Endodermal cell (in vitro differentiated cells): ENCODE measurements at regions not wholly inside any gene's neighbourhood (a gene's known extent, or its start where the extent isn't known, plus 50 kb on each side); places are given as distances from the start of the nearest gene placed in this dataset.

ENCODE experiments used
- DNase-seq: peaks from one replicate; pipeline ENCODE4 v3.0.0-alpha.2; 2017
- H3K27ac ChIP-seq: 2 replicates; pipeline ENCODE4 v1.5.1; 2013; ENCODE audit warnings: mild to moderate bottlenecking, low read depth, low read length, moderate library complexity
- H3K27me3 ChIP-seq: 2 replicates; pipeline ENCODE4 v1.6.1; 2013; ENCODE audit warnings: mild to moderate bottlenecking, low read length, moderate library complexity; ENCODE audit not compliant: insufficient read depth, control insufficient read depth, poor library complexity, severe bottlenecking
- H3K36me3 ChIP-seq: 2 replicates; pipeline ENCODE4 v1.7.0; 2013; ENCODE audit warnings: mild to moderate bottlenecking, low read length, moderate library complexity; ENCODE audit not compliant: control insufficient read depth, insufficient read depth
- H3K4me1 ChIP-seq: one replicate; pipeline ENCODE4 v1.7.0; 2013; ENCODE audit warnings: low read length; ENCODE audit not compliant: control insufficient read depth, insufficient read depth
- H3K4me3 ChIP-seq: 2 replicates; pipeline ENCODE4 v1.5.1; 2013; ENCODE audit warnings: mild to moderate bottlenecking, low read length, moderate library complexity
- H3K9ac ChIP-seq: 2 replicates; pipeline ENCODE4 v1.6.1; 2013; ENCODE audit warnings: mild to moderate bottlenecking, low read length, moderate library complexity; ENCODE audit not compliant: poor library complexity, severe bottlenecking; ENCODE audit errors: extremely low read depth
- H3K9me3 ChIP-seq: 2 replicates; pipeline ENCODE4 v1.6.1; 2013; ENCODE audit warnings: mild to moderate bottlenecking, low read length, moderate library complexity; ENCODE audit not compliant: control insufficient read depth
- H3K27ac Mint-ChIP-seq: 2 replicates; pipeline ENCODE4 v1.8.0; 2020; ENCODE audit warnings: mixed read lengths
- H3K27me3 Mint-ChIP-seq: 2 replicates; pipeline ENCODE4 v1.8.0; 2021; ENCODE audit warnings: mild to moderate bottlenecking, mixed read lengths; ENCODE audit not compliant: insufficient read depth
- H3K36me3 Mint-ChIP-seq: 2 replicates; pipeline ENCODE4 v1.8.0; 2020; ENCODE audit warnings: low read depth, mixed read lengths
- H3K4me1 Mint-ChIP-seq: 2 replicates; pipeline ENCODE4 v1.8.0; 2020; ENCODE audit warnings: mixed read lengths
- H3K4me3 Mint-ChIP-seq: 2 replicates; pipeline ENCODE4 v1.8.0; 2020; ENCODE audit warnings: mild to moderate bottlenecking, moderate library complexity, mixed read lengths
- H3K9me3 Mint-ChIP-seq: 2 replicates; pipeline ENCODE4 v1.8.0; 2020; ENCODE audit warnings: mild to moderate bottlenecking, mixed read lengths
- WGBS, 2 experiments: methylation state at CpG; one replicate each; pipeline versions ENCODE4 v1.1.5 to v1.1.7; 2013; ENCODE audit warnings: missing lambda C conversion rate in 2 of 2, mixed read lengths in 1 of 2; ENCODE audit not compliant: insufficient coverage in 1 of 2, insufficient read length in 1 of 2; 5-methylcytosine and 5-hydroxymethylcytosine counted together
- TF ChIP-seq, protein P1 (sequence below): fragments of 200-600 bp; sonication (generic); conservative IDR thresholded peaks from 2 replicates; pipeline ENCODE4 v1.5.0; 2021; ENCODE audit warnings: antibody characterized with exemption, mild to moderate bottlenecking

DNA sequence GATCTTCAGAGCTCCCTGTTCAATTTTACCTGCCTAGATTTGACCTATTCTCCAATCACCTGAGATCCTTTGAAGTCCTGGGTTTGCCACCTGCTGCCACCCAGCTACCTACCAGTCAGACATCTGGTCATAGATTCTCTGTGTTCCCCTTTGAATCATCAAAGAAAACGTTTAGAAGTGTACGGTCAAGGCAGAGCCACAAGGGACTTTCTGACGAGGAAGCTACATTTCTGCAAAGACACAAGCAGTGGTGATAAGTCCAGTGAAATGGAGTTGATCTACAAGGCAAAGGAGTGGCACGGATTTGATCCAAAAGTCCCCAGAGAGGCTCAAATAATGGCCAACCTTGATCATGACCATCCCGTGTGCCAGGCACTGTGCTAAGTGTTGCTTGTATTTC is 549.9 kb downstream of the MIAT start:
- H3K27me3 ChIP-seq: peaks cover 12% of the 10 kb centered on the region
- no peak overlapping the region for H3K9ac ChIP-seq
- no peak overlapping the region for H3K4me3 ChIP-seq
- WGBS, 2 experiments: 87 to 92% methylated on average over 5 of the region's 5 CpGs
- no peak overlapping the region for H3K4me3 Mint-ChIP-seq
- TF ChIP-seq, protein P1, sequence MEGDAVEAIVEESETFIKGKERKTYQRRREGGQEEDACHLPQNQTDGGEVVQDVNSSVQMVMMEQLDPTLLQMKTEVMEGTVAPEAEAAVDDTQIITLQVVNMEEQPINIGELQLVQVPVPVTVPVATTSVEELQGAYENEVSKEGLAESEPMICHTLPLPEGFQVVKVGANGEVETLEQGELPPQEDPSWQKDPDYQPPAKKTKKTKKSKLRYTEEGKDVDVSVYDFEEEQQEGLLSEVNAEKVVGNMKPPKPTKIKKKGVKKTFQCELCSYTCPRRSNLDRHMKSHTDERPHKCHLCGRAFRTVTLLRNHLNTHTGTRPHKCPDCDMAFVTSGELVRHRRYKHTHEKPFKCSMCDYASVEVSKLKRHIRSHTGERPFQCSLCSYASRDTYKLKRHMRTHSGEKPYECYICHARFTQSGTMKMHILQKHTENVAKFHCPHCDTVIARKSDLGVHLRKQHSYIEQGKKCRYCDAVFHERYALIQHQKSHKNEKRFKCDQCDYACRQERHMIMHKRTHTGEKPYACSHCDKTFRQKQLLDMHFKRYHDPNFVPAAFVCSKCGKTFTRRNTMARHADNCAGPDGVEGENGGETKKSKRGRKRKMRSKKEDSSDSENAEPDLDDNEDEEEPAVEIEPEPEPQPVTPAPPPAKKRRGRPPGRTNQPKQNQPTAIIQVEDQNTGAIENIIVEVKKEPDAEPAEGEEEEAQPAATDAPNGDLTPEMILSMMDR: no peak
- no peaks in the 10 kb centered on the region for H3K36me3 ChIP-seq
- no peak overlapping the region for H3K27ac Mint-ChIP-seq
- H3K27ac ChIP-seq: no peak overlapping the region
- H3K4me1 Mint-ChIP-seq: peaks cover 14% of the 10 kb centered on the region
- no peak for DNase-seq
- H3K27me3 Mint-ChIP-seq: peaks cover 70% of the 10 kb centered on the region
- no peaks in the 10 kb centered on the region for H3K9me3 Mint-ChIP-seq
- H3K9me3 ChIP-seq: no peaks in the 10 kb centered on the region
- H3K36me3 Mint-ChIP-seq: no peaks in the 10 kb centered on the region
- peaks cover 3% of the 10 kb centered on the region for H3K4me1 ChIP-seq

DNA sequence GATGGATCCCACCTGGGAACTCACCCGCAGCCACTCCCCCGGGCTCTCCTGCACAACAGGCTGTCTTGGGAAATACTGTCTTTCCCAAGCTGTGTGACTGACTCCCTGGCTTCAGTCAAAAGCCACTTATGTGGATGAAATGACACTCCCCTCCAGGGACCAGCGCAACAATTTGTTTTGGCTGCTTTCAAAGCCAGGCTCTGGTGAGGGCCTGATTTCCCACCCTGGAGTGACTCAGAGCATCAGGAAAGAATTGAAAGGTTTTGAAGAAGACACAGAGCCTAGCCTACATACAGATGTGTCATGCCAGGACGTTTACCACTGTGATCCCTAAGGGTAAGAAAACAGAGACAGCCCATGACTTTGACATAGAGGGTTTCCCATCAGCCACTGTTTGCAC is 550.5 kb downstream of the MIAT start:
- 79 to 80% methylated on average over 4 of the region's 4 CpGs for WGBS, 2 experiments
- Mint-ChIP-seq H3K36me3 (no peaks in the 10 kb centered on the region), H3K4me3 (no peak overlapping the region), H3K9me3 (no peaks in the 10 kb centered on the region), H3K27ac (no peak overlapping the region), H3K4me1 (peaks cover 15% of the 10 kb centered on the region), H3K27me3 (peaks cover 73% of the 10 kb centered on the region)
- Histone ChIP-seq H3K36me3 (no peaks in the 10 kb centered on the region), H3K9me3 (no peaks in the 10 kb centered on the region), H3K4me1 (no peaks in the 10 kb centered on the region), H3K27ac (no peak overlapping the region), H3K4me3 (no peak overlapping the region), H3K9ac (no peak overlapping the region), H3K27me3 (peaks cover 12% of the 10 kb centered on the region)
- TF ChIP-seq, protein P1: no peak
- no peak for DNase-seq

DNA sequence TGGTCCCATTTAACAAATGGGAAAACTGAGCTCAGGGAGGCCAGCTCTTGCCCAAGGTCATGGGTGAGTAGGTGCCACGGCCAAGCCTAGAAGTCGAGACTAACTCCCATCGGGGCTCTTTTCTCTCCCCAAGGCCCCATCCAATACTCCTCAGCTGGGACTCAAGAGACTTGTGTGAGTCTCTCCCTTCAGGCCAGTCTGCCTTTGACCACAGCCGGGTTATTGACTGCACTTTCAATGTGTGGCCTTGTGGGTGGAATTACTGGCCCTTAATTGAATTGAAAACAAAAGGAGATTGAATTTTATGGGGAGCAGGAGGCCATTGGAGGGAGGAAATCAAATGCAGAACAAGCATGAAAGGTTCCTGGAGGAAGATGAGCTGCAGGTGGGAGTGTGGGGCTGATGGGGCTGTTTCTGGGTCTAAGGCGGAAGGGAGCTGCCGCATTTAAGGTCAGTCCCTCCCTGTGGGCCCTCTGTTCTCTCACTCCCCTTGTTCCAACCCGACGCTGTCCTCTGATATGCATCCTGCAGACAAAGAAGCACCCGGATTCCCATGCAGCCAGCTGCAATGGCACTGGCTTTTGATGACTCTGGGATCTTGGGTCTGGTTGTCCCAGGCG is 552.8 kb downstream of the MIAT start:
- no peaks in the 10 kb centered on the region for H3K36me3 Mint-ChIP-seq
- Histone ChIP-seq H3K9ac (no peak overlapping the region), H3K4me3 (no peak overlapping the region), H3K9me3 (no peaks in the 10 kb centered on the region), H3K27ac (no peak overlapping the region), H3K36me3 (no peaks in the 10 kb centered on the region), H3K4me1 (no peaks in the 10 kb centered on the region), H3K27me3 (peaks cover 12% of the 10 kb centered on the region)
- H3K27ac Mint-ChIP-seq: no peak overlapping the region
- TF ChIP-seq, protein P1: no peak
- peaks cover 14% of the 10 kb centered on the region for H3K4me1 Mint-ChIP-seq
- DNase-seq: no peak
- peaks cover 66% of the 10 kb centered on the region for H3K27me3 Mint-ChIP-seq
- WGBS, 2 experiments: 73 to 77% methylated on average over 3 to 10 of the region's 10 CpGs
- no peak overlapping the region for H3K4me3 Mint-ChIP-seq
- no peaks in the 10 kb centered on the region for H3K9me3 Mint-ChIP-seq
